ENCODE measurements at regions not wholly inside any gene's neighbourhood (a gene's known extent, or its start where the extent isn't known, plus 50 kb on each side); places are given as distances from the start of the nearest gene placed in this dataset.

GRCh38 chr20:1783245-1783644 is 112.0 kb upstream of the SIRPA start:
- intact Hi-C loops (cut with micrococcal nuclease; ENCODE audit: unreplicated experiment), result no loop called here
- CTCF ChIA-PET (ENCODE audit: unreplicated experiment), result no interaction called here
- H3K9me3 ChIP-seq (ENCODE audit: low read length), result no peaks in the 10 kb centered on the region
- no peaks in the 10 kb centered on the region for H3K9me2 ChIP-seq (ENCODE audit: insufficient read depth, low read length)
- BruUV-seq (replicated peaks), result no TSS peak
- no peak overlapping the region for H2AFZ ChIP-seq (ENCODE audit: low read length)
- H3K36me3 ChIP-seq (ENCODE audit: insufficient read depth, low read length), result no peaks in the 10 kb centered on the region
- no peak overlapping the region for H3K4me3 ChIP-seq (ENCODE audit: low read depth, low read length, poor library complexity, severe bottlenecking)
- H4K20me1 ChIP-seq (ENCODE audit: insufficient read depth, low read length), result no peaks in the 10 kb centered on the region
- H3K4me2 ChIP-seq (ENCODE audit: low read length), result no peak overlapping the region
- DNase-seq (ENCODE audit: low spot score), result no peak
- POLR2A ChIA-PET, result interaction anchor here (0.6 kb wide), 1 partner anchor 956 kb away, joined by 5 read pairs; no protein-coding TSS in a partner anchor
- no peaks in the 10 kb centered on the region for H3K79me2 ChIP-seq (ENCODE audit: insufficient read depth, low read depth, low read length)
- no peak overlapping the region for H3K27ac ChIP-seq (ENCODE audit: low read depth, low read length, poor library complexity, severe bottlenecking)
- H3K4me1 ChIP-seq (ENCODE audit: insufficient read depth, low read length, poor library complexity, severe bottlenecking), result no peaks in the 10 kb centered on the region
- no peak for TF ChIP-seq EZH2phosphoT487 (IDR thresholded peaks at IDR 0.05; ENCODE audit: borderline replicate concordance, low read depth, low read length)
- no peak for TF ChIP-seq CTCF (conservative IDR thresholded peaks at IDR 0.05; ENCODE audit: low read length)

GRCh38 chr20:1782181-1782580 is 113.0 kb upstream of the SIRPA start:
- H3K27ac ChIP-seq (ENCODE audit: low read depth, low read length, poor library complexity, severe bottlenecking), result no peak overlapping the region
- DNase-seq (ENCODE audit: low spot score), result no peak
- no peak overlapping the region for H3K4me2 ChIP-seq (ENCODE audit: low read length)
- no peaks in the 10 kb centered on the region for H3K4me1 ChIP-seq (ENCODE audit: insufficient read depth, low read length, poor library complexity, severe bottlenecking)
- H2AFZ ChIP-seq (ENCODE audit: low read length), result no peak overlapping the region
- H3K9me2 ChIP-seq (ENCODE audit: insufficient read depth, low read length), result no peaks in the 10 kb centered on the region
- H3K4me3 ChIP-seq (ENCODE audit: low read depth, low read length, poor library complexity, severe bottlenecking), result no peak overlapping the region
- H3K79me2 ChIP-seq (ENCODE audit: insufficient read depth, low read depth, low read length), result no peaks in the 10 kb centered on the region
- no peaks in the 10 kb centered on the region for H3K36me3 ChIP-seq (ENCODE audit: insufficient read depth, low read length)
- no peaks in the 10 kb centered on the region for H3K9me3 ChIP-seq (ENCODE audit: low read length)
- intact Hi-C loops (cut with micrococcal nuclease; ENCODE audit: unreplicated experiment), result no loop called here
- ChIA-PET CTCF (ENCODE audit: unreplicated experiment) (no interaction called here), POLR2A (no interaction called here)
- no peak for TF ChIP-seq CTCF (conservative IDR thresholded peaks at IDR 0.05; ENCODE audit: low read length)
- no peak for TF ChIP-seq EZH2phosphoT487 (IDR thresholded peaks at IDR 0.05; ENCODE audit: borderline replicate concordance, low read depth, low read length)
- H4K20me1 ChIP-seq (ENCODE audit: insufficient read depth, low read length), result no peaks in the 10 kb centered on the region
- BruUV-seq (replicated peaks), result no TSS peak

GRCh38 chr20:1779567-1779966 is 115.6 kb upstream of the SIRPA start:
- POLR2A ChIA-PET, result interaction anchor here (0.6 kb wide), 1 partner anchor 312 kb away, joined by 3 read pairs; no protein-coding TSS in a partner anchor
- intact Hi-C loops (cut with micrococcal nuclease; ENCODE audit: unreplicated experiment), result no loop called here

More at GRCh38 chr20:1779567-1779966, 115.6 kb upstream of the SIRPA start:
- TF ChIP-seq CTCF (conservative IDR thresholded peaks at IDR 0.05; ENCODE audit: low read length) (no peak), EZH2phosphoT487 (IDR thresholded peaks at IDR 0.05; ENCODE audit: borderline replicate concordance, low read depth, low read length) (no peak)
- Histone ChIP-seq H3K36me3 (ENCODE audit: insufficient read depth, low read length) (no peaks in the 10 kb centered on the region), H2AFZ (ENCODE audit: low read length) (no peak overlapping the region), H3K4me3 (ENCODE audit: low read depth, low read length, poor library complexity, severe bottlenecking) (no peak overlapping the region), H4K20me1 (ENCODE audit: insufficient read depth, low read length) (no peaks in the 10 kb centered on the region), H3K4me1 (ENCODE audit: insufficient read depth, low read length, poor library complexity, severe bottlenecking) (peaks cover 8% of the 10 kb centered on the region), H3K27ac (ENCODE audit: low read depth, low read length, poor library complexity, severe bottlenecking) (no peak overlapping the region), H3K4me2 (ENCODE audit: low read length) (no peak overlapping the region), H3K9me2 (ENCODE audit: insufficient read depth, low read length) (no peaks in the 10 kb centered on the region), H3K79me2 (ENCODE audit: insufficient read depth, low read depth, low read length) (no peaks in the 10 kb centered on the region), H3K9me3 (ENCODE audit: low read length) (no peaks in the 10 kb centered on the region)
- DNase-seq (ENCODE audit: low spot score), result no peak
- BruUV-seq (replicated peaks), result no TSS peak
- CTCF ChIA-PET (ENCODE audit: unreplicated experiment), result no interaction called here
